GM21619 (cell line): ENCODE measurements at regions not wholly inside any gene's neighbourhood (a gene's known extent, or its start where the extent isn't known, plus 50 kb on each side); places are given as distances from the start of the nearest gene placed in this dataset.
"Not testable (repeated sequence)": the region's sequence is repeated elsewhere in the genome, so short reads cannot be mapped to it uniquely, and the experiment has no call there.

Source experiments
- ATAC-seq: cut with Tn5 transposase; IDR thresholded peaks from one replicate; pipeline ENCODE4 v1.9.1; 2021; ENCODE audit not compliant: unreplicated experiment

GRCh38 chr1:60606921-60607320, 475.4 kb upstream of the NFIA start:
- not testable (repeated sequence) for ATAC-seq

GRCh38 chr1:60600532-60600931, 481.8 kb upstream of the NFIA start:
- ATAC-seq = no peak

GRCh38 chr1:60599574-60599973, 482.8 kb upstream of the NFIA start:
- ATAC-seq = no peak

GRCh38 chr1:60598041-60598910, 484.1 kb upstream of the NFIA start:
- no peak for ATAC-seq

GRCh38 chr1:60596791-60597750, 485.3 kb upstream of the NFIA start:
- no peak for ATAC-seq

- no peak for ATAC-seq
These were observed 490.8 kb upstream of the NFIA start for GRCh38 chr1:60591583-60591982.

- ATAC-seq = no peak
These were observed 492.4 kb upstream of the NFIA start for GRCh38 chr1:60589916-60590315.

- no peak for ATAC-seq
These were observed 493.2 kb upstream of the NFIA start for GRCh38 chr1:60589046-60589748.

- no peak for ATAC-seq
These were observed 498.0 kb upstream of the NFIA start for GRCh38 chr1:60584371-60584770.

GRCh38 chr1:60583696-60584095, 498.7 kb upstream of the NFIA start:
- ATAC-seq = no peak

GRCh38 chr1:60581455-60582220, 500.7 kb upstream of the NFIA start:
- no peak for ATAC-seq

GRCh38 chr1:60577029-60577428, 503.5 kb upstream of the C1orf87 start:
- ATAC-seq = no peak

GRCh38 chr1:60575326-60575977, 501.9 kb upstream of the C1orf87 start:
- no peak for ATAC-seq

- ATAC-seq = no peak
These were observed 500.3 kb upstream of the C1orf87 start for GRCh38 chr1:60573726-60574409.

- ATAC-seq = no peak
These were observed 499.6 kb upstream of the C1orf87 start for GRCh38 chr1:60573121-60573520.

GRCh38 chr1:60572378-60572777, 498.8 kb upstream of the C1orf87 start:
- ATAC-seq = no peak

- no peak for ATAC-seq
These were observed 498.2 kb upstream of the C1orf87 start for GRCh38 chr1:60571811-60572210.

GRCh38 chr1:60569189-60569588, 495.6 kb upstream of the C1orf87 start:
- ATAC-seq = no peak

- no peak for ATAC-seq
These were observed 493.7 kb upstream of the C1orf87 start for GRCh38 chr1:60567256-60567655.
